ENCODE measurements at regions not wholly inside any gene's neighbourhood (a gene's known extent, or its start where the extent isn't known, plus 50 kb on each side); places are given as distances from the start of the nearest gene placed in this dataset.

- no peaks in the 10 kb centered on the region for H3K79me2 ChIP-seq (ENCODE audit: low read depth)
- no peaks in the 10 kb centered on the region for H3K36me3 ChIP-seq
- no peaks in the 10 kb centered on the region for H4K20me1 ChIP-seq (ENCODE audit: low read depth)
- H3K9ac ChIP-seq = no peak overlapping the region
- Mint-ChIP-seq H3K9me3 (no peaks in the 10 kb centered on the region), H3K27me3 (ENCODE audit: insufficient read depth, low read depth) (peaks cover 2% of the 10 kb centered on the region), H3K4me3 (no peak overlapping the region), H3K27ac (no peak overlapping the region), H3K36me3 (no peaks in the 10 kb centered on the region), H3K4me1 (no peaks in the 10 kb centered on the region)
- H3K27me3 ChIP-seq = no peaks in the 10 kb centered on the region
- H2AFZ ChIP-seq (replicated peaks) = no peak overlapping the region
- no peaks in the 10 kb centered on the region for H3K4me1 ChIP-seq
- H3K4me2 ChIP-seq = no peak overlapping the region
- H3K9me3 ChIP-seq (ENCODE audit: low read depth) = no peaks in the 10 kb centered on the region
- no peak overlapping the region for H3K4me3 ChIP-seq
- H3K27ac ChIP-seq = no peak overlapping the region
- no peak for DNase-seq (ENCODE audit: low spot score)
- H3F3A ChIP-seq (ENCODE audit: low read depth) = no peaks in the 10 kb centered on the region
- TF ChIP-seq CTCF (IDR thresholded peaks at IDR 0.05) = no peak
- TF ChIP-seq EZH2phosphoT487 (IDR thresholded peaks at IDR 0.05) = no peak
- TF ChIP-seq EZH2 (IDR thresholded peaks at IDR 0.05) = no peak
These were observed 73.0 kb upstream of the ITGA6 start for GRCh38 chr2:172354347-172354746.

GRCh38 chr2:172357442-172357841 lies 69.9 kb upstream of the ITGA6 start:
- no peak overlapping the region for H3K27ac ChIP-seq
- Mint-ChIP-seq H3K4me1 (no peaks in the 10 kb centered on the region), H3K9me3 (no peaks in the 10 kb centered on the region), H3K4me3 (no peak overlapping the region), H3K36me3 (no peaks in the 10 kb centered on the region), H3K27me3 (ENCODE audit: insufficient read depth, low read depth) (peaks cover 2% of the 10 kb centered on the region), H3K27ac (no peak overlapping the region)
- H2AFZ ChIP-seq (replicated peaks) = no peak overlapping the region
- H3K4me3 ChIP-seq = no peak overlapping the region
- H3F3A ChIP-seq (ENCODE audit: low read depth) = no peaks in the 10 kb centered on the region
- no peaks in the 10 kb centered on the region for H3K79me2 ChIP-seq (ENCODE audit: low read depth)
- no peaks in the 10 kb centered on the region for H3K36me3 ChIP-seq
- H3K4me1 ChIP-seq = no peaks in the 10 kb centered on the region
- no peak for DNase-seq (ENCODE audit: low spot score)
- no peaks in the 10 kb centered on the region for H3K9me3 ChIP-seq (ENCODE audit: low read depth)
- H3K4me2 ChIP-seq = no peak overlapping the region
- no peaks in the 10 kb centered on the region for H3K27me3 ChIP-seq
- H3K9ac ChIP-seq = no peak overlapping the region
- no peak for TF ChIP-seq EZH2phosphoT487 (IDR thresholded peaks at IDR 0.05)
- no peak for TF ChIP-seq EZH2 (IDR thresholded peaks at IDR 0.05)
- TF ChIP-seq CTCF (IDR thresholded peaks at IDR 0.05) = no peak
- no peaks in the 10 kb centered on the region for H4K20me1 ChIP-seq (ENCODE audit: low read depth)

GRCh38 chr2:172358691-172359556 lies 68.5 kb upstream of the ITGA6 start:
- Histone ChIP-seq H3K27me3 (no peaks in the 10 kb centered on the region), H3K9ac (no peak overlapping the region), H2AFZ (replicated peaks) (no peak overlapping the region), H3K9me3 (ENCODE audit: low read depth) (no peaks in the 10 kb centered on the region), H3F3A (ENCODE audit: low read depth) (no peaks in the 10 kb centered on the region), H3K4me1 (no peaks in the 10 kb centered on the region), H3K36me3 (no peaks in the 10 kb centered on the region), H3K79me2 (ENCODE audit: low read depth) (no peaks in the 10 kb centered on the region), H3K4me3 (no peak overlapping the region), H3K4me2 (no peak overlapping the region), H3K27ac (no peak overlapping the region), H4K20me1 (ENCODE audit: low read depth) (no peaks in the 10 kb centered on the region)
- peaks cover 4% of the 10 kb centered on the region for H3K27me3 Mint-ChIP-seq (ENCODE audit: insufficient read depth, low read depth)
- no peaks in the 10 kb centered on the region for H3K36me3 Mint-ChIP-seq
- TF ChIP-seq CTCF (IDR thresholded peaks at IDR 0.05) (no peak), EZH2 (IDR thresholded peaks at IDR 0.05) (no peak), EZH2phosphoT487 (IDR thresholded peaks at IDR 0.05) (no peak)
- no peak overlapping the region for H3K27ac Mint-ChIP-seq
- H3K9me3 Mint-ChIP-seq = no peaks in the 10 kb centered on the region
- no peak overlapping the region for H3K4me3 Mint-ChIP-seq
- DNase-seq (ENCODE audit: low spot score) = no peak
- no peaks in the 10 kb centered on the region for H3K4me1 Mint-ChIP-seq

Measured in neural progenitor cell (in vitro differentiated cells).